NB4 (cell line): ENCODE measurements at regions not wholly inside any gene's neighbourhood (a gene's known extent, or its start where the extent isn't known, plus 50 kb on each side); places are given as distances from the start of the nearest gene placed in this dataset.

Experiments
- DNase-seq: peaks from one replicate; pipeline ENCODE4 v3.0.0; 2010; ENCODE audit warnings: low read depth
- H3K4me3 ChIP-seq: one replicate; pipeline ENCODE4 v1.5.1; 2011; ENCODE audit warnings: mild to moderate bottlenecking, low read depth, low read length, moderate library complexity
- MYC ChIP-seq: IDR thresholded peaks from 2 replicates; pipeline ENCODE4 v1.6.1; 2011; ENCODE audit warnings: low read depth, low read length
- POLR2A ChIP-seq: IDR thresholded peaks from 2 replicates; pipeline ENCODE4 v1.6.1; 2011; ENCODE audit warnings: mild to moderate bottlenecking; ENCODE audit not compliant: insufficient read length; ENCODE audit errors: extremely low read depth
- TF ChIP-seq, protein P1 (sequence below): IDR thresholded peaks from one replicate; pipeline ENCODE4 v1.5.1; 2012; ENCODE audit warnings: low read depth, low read length
- TF ChIP-seq, protein P2 (sequence below): IDR thresholded peaks from 2 replicates; pipeline ENCODE4 v1.6.1; 2011; ENCODE audit warnings: low read depth, low read length

DNA sequence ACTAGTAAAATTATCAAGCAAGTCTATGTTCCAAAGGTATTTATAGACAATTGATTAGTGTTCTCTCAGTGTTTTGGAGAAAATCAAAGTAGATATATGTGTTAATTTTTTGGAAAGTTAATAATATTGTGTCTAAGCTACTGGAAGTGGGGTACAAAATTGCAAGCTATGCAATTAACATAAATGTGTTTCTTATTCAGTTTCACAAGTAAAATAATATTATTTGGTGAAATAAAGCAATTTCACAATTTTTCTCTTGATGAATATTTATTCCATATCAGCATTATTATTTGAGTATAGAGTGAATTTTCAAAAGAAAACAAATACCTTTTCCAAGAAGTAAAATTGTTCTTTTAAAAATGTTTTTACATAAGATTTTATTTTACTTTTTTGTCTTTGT, 1047.7 kb downstream of the TBL1XR1 start:
- no peak for DNase-seq
- H3K4me3 ChIP-seq: no peak overlapping the region
- TF ChIP-seq POLR2A (no peak), MYC (no peak)
- TF ChIP-seq, protein P1, sequence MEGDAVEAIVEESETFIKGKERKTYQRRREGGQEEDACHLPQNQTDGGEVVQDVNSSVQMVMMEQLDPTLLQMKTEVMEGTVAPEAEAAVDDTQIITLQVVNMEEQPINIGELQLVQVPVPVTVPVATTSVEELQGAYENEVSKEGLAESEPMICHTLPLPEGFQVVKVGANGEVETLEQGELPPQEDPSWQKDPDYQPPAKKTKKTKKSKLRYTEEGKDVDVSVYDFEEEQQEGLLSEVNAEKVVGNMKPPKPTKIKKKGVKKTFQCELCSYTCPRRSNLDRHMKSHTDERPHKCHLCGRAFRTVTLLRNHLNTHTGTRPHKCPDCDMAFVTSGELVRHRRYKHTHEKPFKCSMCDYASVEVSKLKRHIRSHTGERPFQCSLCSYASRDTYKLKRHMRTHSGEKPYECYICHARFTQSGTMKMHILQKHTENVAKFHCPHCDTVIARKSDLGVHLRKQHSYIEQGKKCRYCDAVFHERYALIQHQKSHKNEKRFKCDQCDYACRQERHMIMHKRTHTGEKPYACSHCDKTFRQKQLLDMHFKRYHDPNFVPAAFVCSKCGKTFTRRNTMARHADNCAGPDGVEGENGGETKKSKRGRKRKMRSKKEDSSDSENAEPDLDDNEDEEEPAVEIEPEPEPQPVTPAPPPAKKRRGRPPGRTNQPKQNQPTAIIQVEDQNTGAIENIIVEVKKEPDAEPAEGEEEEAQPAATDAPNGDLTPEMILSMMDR: no peak
- TF ChIP-seq, protein P2, sequence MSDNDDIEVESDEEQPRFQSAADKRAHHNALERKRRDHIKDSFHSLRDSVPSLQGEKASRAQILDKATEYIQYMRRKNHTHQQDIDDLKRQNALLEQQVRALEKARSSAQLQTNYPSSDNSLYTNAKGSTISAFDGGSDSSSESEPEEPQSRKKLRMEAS: no peak

DNA sequence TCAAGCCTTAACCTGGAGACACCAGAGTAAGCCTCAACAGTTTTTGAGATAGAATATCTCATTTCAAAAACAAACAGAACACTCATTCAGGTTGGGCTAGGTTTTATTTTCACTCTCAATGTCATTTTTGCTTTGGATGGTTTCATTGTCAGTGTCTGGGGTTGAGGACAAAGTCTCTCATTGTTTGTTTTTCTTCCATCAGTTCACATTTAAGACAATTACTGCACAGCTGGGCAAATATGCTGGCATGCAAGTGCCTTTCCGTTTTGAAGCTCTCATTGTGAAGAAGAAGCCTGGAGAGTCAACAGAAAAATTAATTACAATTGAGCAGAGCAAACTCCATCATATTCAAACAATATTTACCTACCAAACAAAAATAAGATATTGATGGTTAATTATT, 1050.0 kb downstream of the TBL1XR1 start:
- no peak overlapping the region for H3K4me3 ChIP-seq
- TF ChIP-seq, protein P1: no peak
- TF ChIP-seq MYC (no peak), POLR2A (no peak)
- TF ChIP-seq, protein P2: no peak
- no peak for DNase-seq

DNA sequence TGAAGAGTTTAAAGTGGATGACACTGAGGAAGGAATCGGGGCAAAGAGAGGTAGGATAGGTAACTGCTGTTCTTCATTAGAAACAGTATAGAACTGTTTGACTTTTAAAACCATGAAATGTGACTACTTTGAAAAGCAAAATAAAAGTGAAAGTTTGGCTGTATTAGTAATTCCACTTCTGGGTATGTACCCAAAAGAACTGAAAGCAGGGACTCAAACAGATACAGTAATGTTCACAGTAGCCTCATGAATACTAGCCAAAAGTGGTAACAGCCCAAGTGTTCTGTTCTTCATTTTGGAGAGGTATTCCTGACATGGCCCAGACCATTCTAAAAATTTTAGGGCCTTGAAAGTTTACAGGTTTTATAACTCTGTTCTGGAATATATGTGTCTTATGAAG, 1055.4 kb downstream of the TBL1XR1 start:
- TF ChIP-seq, protein P1: no peak
- TF ChIP-seq, protein P2: no peak
- TF ChIP-seq MYC: no peak
- no peak for TF ChIP-seq POLR2A
- no peak overlapping the region for H3K4me3 ChIP-seq
- DNase-seq: no peak

DNA sequence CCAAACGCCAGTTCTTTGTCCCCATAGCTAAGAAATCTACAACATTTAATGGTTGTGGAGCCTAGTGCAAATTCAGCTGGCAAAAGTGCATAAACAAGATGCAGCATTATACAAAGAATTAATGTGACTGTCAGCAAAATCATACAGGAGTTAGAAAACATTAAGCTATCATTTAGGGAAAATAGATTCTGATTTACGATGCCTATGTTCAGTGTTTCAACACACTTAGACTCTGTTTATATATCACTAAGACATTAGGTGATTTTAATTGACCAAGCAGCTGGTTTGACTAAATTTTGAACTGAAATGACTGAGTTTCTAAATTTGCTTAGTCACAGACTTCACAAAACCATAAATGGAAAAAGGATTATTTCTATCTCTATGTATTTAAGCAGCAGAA, 1076.8 kb downstream of the TBL1XR1 start:
- DNase-seq: no peak
- TF ChIP-seq, protein P1: no peak
- TF ChIP-seq MYC: no peak
- TF ChIP-seq POLR2A: no peak
- TF ChIP-seq, protein P2: no peak
- no peak overlapping the region for H3K4me3 ChIP-seq

DNA sequence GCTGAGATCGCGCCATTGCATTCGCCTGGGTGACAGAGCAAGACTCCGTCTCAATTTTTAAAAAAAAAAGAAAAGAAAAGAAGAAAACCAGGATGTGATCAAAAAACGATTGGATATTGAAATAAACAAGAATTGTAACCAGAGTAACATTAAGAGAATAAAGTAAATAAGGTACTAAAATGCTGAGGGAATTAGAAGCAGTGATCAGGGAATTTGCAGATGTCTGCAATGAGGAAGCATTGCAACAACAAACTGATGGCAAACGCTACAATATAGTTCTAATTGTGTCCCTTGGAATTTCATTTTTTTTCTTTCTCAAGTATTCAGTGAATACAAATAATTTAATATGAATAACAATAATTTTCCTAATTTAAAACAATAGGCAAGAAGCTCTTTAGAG, 1077.5 kb downstream of the TBL1XR1 start:
- TF ChIP-seq POLR2A: no peak
- TF ChIP-seq, protein P2: no peak
- TF ChIP-seq, protein P1: no peak
- no peak for TF ChIP-seq MYC
- no peak overlapping the region for H3K4me3 ChIP-seq
- DNase-seq: no peak

DNA sequence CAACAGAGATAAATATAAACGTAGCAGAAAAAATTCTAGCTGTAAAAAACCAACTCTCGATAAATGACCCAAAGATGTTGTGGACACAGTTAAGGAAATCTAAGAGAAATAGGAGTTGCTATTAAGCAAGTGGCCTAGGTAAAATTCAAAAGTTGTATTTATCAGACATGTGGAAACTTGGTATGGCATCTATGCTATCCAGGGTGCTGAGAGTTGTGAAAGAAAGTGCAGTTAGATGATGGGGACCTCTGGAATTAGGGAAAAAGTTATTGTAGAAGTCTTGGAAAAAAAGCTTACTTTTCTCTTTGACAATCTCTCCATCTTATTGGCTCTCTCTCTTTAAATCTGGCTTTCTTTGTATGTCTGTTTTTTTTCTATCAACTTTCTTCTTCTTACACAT, 1090.9 kb downstream of the TBL1XR1 start:
- no peak overlapping the region for H3K4me3 ChIP-seq
- DNase-seq: no peak
- no peak for TF ChIP-seq MYC
- no peak for TF ChIP-seq POLR2A
- TF ChIP-seq, protein P2: no peak
- TF ChIP-seq, protein P1: no peak
